Activated CD4-positive, alpha-beta T cell treated with anti-CD3 and anti-CD28 coated beads for 36 hours (primary cell): ENCODE measurements at regions not wholly inside any gene's neighbourhood (a gene's known extent, or its start where the extent isn't known, plus 50 kb on each side); places are given as distances from the start of the nearest gene placed in this dataset.

ENCODE experiments used
- ATAC-seq: fragments of 200-7000 bp; cut with Tn5 transposase; one replicate; pipeline ENCODE4 v1.10.0; 2021; ENCODE audit warnings: mild to moderate bottlenecking, moderate library complexity
- CTCF ChIA-PET: fragments of 350-600 bp; sonication (Branson Sonifier 250); formaldehyde crosslinking; loops from one replicate; lab custom pipeline; 2021; ENCODE audit warnings: antibody characterized with exemption; lab: Charles Lee
- POLR2A ChIA-PET: fragments of 350-600 bp; sonication (Branson Sonifier 250); formaldehyde crosslinking; loops from one replicate; lab custom pipeline; 2021; ENCODE audit warnings: antibody characterized with exemption, inconsistent platforms; lab: Charles Lee
- DNase-seq: peaks from one replicate; pipeline ENCODE4 v3.0.0-alpha.2; 2020
- H3K27ac Mint-ChIP-seq: one replicate; pipeline ENCODE4 v1.8.0; 2021; ENCODE audit warnings: mixed read lengths
- H3K27me3 Mint-ChIP-seq: one replicate; pipeline ENCODE4 v1.8.0; 2021; ENCODE audit warnings: mixed read lengths
- H3K36me3 Mint-ChIP-seq: one replicate; pipeline ENCODE4 v1.8.0; 2021; ENCODE audit warnings: low read depth, mixed read lengths
- H3K4me1 Mint-ChIP-seq: one replicate; pipeline ENCODE4 v1.8.0; 2021; ENCODE audit warnings: mixed read lengths
- H3K4me3 Mint-ChIP-seq: one replicate; pipeline ENCODE4 v1.8.0; 2021; ENCODE audit warnings: mild to moderate bottlenecking, moderate library complexity, mixed read lengths
- H3K9me3 Mint-ChIP-seq: one replicate; pipeline ENCODE4 v1.8.0; 2021; ENCODE audit warnings: low read depth, mixed read lengths
- intact Hi-C, 2 experiments: fragments of 100-400 bp; cut with DNase I in 1 of 2; cut with micrococcal nuclease in 1 of 2; formaldehyde crosslinking; loops; one replicate each; pipeline versions ENCODE4 v1.14.2 to v1.15.1; 2022 to 2024; cut with DNase I, micrococcal nuclease

DNA sequence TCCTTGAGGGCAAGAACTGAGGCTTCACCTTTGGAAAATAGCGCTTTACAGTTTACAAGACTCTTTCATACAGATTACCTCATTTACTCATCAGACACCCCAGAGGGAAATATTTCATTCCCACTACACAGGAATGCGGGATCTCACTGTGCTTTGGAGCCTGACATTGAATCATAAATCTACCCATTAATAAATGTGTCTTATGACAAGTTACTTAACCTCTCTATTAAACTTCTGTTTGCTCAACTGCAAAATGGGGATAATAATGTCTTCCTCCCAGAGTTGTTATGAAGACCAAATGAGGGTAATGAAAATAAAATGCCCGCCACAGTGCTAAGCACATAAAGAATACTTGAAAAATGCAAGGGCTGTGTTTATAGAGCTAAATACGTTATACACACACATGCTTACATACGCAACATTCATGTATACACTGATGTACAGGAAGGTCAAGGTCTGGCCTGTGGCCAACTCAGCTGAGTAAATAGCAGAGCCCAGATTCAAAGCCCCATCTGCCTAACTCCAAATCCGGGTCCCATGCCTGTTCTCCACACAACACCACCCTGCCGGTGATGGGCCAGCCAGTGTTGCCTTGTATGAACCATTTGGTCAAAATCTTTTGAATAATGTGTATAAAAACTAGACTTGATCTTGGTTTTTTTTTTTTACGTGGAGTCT lies 56.6 kb upstream of the CALM2 start:
- no peak for ATAC-seq
- no peak overlapping the region for H3K4me3 Mint-ChIP-seq
- POLR2A ChIA-PET = no interaction called here
- no peaks in the 10 kb centered on the region for H3K9me3 Mint-ChIP-seq
- peaks cover 2% of the 10 kb centered on the region for H3K27me3 Mint-ChIP-seq
- H3K4me1 Mint-ChIP-seq = no peaks in the 10 kb centered on the region
- DNase-seq = no peak
- H3K36me3 Mint-ChIP-seq = no peaks in the 10 kb centered on the region
- no peak overlapping the region for H3K27ac Mint-ChIP-seq
- intact Hi-C loops = no loop called here
- CTCF ChIA-PET = no interaction called here

DNA sequence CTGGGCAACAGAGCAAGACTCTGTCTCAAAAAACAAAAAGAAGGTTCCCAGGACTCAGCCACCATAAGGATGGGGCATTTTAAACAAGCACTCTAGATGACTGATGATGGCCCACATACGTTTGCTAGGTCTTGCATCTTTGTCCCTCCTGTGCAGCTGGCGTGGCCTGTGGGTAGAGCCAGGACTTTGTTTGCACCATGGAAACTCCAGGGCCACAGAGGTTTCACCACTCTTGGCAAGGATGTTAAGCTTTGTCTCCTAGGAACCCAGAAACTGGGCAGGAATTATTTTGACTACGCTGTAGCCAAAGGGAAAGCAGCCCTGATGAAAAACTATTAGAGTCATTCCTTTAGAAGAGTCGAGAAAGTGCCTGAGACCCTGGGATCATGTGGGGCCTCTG lies 54.1 kb upstream of the CALM2 start:
- POLR2A ChIA-PET = no interaction called here
- Mint-ChIP-seq H3K4me1 (no peaks in the 10 kb centered on the region), H3K27ac (no peak overlapping the region), H3K27me3 (peaks cover 1% of the 10 kb centered on the region), H3K4me3 (no peak overlapping the region), H3K9me3 (no peaks in the 10 kb centered on the region), H3K36me3 (no peaks in the 10 kb centered on the region)
- intact Hi-C loops = no loop called here
- ATAC-seq = no peak
- CTCF ChIA-PET = interaction anchor here (0.7 to 1.0 kb wide), 2 partner anchors 10 to 593 kb away, joined by 3 read pairs; no protein-coding TSS in a partner anchor
- DNase-seq = no peak

DNA sequence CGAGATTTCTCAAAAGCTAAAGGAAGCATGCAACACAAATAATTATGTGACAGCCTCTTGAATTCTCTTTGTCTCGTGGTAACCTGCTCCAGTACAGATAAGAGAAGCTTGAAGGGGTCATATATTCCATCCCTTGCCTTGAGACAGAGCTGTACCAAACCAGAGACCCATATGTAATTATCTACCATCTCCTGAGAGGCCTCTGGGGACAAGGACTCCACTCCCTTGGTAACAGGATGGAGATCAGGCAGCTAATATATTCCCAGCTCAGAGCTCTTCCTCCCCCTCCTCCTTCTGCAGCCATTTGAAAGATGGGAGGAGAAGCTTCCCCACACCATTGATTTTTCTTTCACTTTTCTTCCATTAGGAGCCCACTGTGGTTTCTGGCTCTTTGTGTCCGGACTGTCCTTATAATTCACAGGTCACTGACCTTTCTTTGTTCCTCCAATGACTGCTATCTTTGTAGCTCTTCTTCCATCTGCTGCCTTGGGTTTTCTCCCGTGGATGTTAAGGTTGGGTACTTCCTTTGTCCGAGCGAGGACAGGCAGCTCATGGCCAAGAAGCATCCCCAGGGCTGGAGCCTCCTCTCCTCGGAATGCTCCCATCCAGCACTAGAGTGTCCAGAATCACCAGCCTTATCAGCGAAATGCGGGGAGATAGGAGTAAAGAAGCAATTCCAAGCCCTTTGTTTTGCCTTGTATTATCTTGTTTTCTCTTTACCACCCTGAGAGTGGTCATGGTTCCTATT lies 51.4 kb upstream of the CALM2 start:
- ChIA-PET POLR2A (no interaction called here), CTCF (interaction anchor here (0.8 to 1.3 kb wide), 3 partner anchors 31 to 238 kb away, joined by 3 read pairs; no protein-coding TSS in a partner anchor)
- Mint-ChIP-seq H3K9me3 (no peaks in the 10 kb centered on the region), H3K4me1 (no peaks in the 10 kb centered on the region), H3K4me3 (no peak overlapping the region), H3K27me3 (no peaks in the 10 kb centered on the region), H3K27ac (no peak overlapping the region), H3K36me3 (no peaks in the 10 kb centered on the region)
- DNase-seq (no peak), ATAC-seq (no peak)
- intact Hi-C loops = no loop called here

DNA sequence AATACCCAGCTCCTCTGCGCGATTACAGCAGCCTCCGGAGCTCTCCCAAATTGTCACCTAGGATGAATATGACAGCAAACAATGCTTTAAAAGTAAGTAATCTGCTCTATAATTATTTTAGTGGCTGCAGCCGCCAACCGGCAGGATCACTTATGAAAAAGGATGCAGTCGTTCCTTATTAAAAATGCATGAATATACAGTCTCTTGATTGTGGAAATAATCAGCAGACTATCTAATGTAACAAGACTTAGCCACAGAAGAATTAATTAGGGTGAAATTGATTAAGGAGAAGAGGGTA lies 50.6 kb upstream of the CALM2 start:
- Mint-ChIP-seq H3K27me3 (no peaks in the 10 kb centered on the region), H3K27ac (no peak overlapping the region), H3K36me3 (no peaks in the 10 kb centered on the region), H3K4me1 (no peaks in the 10 kb centered on the region), H3K9me3 (no peaks in the 10 kb centered on the region), H3K4me3 (no peak overlapping the region)
- DNase-seq (no peak), ATAC-seq (no peak)
- intact Hi-C loops = no loop called here
- ChIA-PET CTCF (interaction anchor here (1.1 to 1.3 kb wide), 2 partner anchors 30 to 237 kb away, joined by 3 read pairs; no protein-coding TSS in a partner anchor), POLR2A (no interaction called here)

DNA sequence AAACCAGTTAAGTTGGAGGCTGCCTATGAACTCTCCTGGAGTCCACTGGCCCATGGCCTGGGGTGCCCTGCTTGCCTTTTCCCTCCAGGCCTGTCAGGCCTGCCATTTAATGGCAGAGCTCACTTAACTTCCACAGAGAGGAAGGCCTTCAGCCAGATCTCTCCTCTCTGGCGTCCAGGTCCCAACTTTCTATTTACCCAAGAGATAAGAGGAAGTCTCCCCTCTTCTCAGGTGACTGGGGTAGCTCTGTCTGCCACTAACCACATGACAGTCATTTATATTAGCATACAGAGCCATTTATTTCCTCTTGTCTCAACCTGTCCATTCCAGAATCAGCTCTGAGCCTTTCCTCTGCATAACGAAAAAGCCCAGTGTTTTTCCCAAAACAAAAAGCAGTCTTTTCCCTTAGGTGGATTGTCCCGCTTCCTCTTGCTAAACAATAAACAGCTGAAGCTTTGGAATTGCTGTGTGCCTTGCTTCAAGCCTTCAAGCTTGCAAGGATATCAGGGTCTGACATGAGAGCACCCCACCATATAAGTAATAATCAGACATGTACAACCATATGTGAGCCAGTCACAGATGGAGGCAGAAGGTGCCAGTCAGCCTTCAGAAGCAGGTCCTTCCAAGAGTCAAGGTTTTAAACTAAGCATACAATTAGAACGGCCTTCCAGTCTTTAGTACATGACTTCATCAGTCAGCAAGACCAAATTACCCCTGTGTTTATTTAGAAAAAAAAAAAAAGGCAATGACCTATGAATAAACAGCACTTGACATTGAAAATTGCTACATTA lies 50.0 kb upstream of the CALM2 start:
- POLR2A ChIA-PET = no interaction called here
- Mint-ChIP-seq H3K27me3 (no peaks in the 10 kb centered on the region), H3K4me1 (no peaks in the 10 kb centered on the region), H3K36me3 (no peaks in the 10 kb centered on the region), H3K9me3 (no peaks in the 10 kb centered on the region), H3K27ac (no peak overlapping the region), H3K4me3 (no peak overlapping the region)
- intact Hi-C loops = no loop called here
- DNase-seq (no peak), ATAC-seq (no peak)
- CTCF ChIA-PET = no interaction called here
